GM10248 (cell line): ENCODE measurements at regions not wholly inside any gene's neighbourhood (a gene's known extent, or its start where the extent isn't known, plus 50 kb on each side); places are given as distances from the start of the nearest gene placed in this dataset.
A peak's percentile ranks its signal among the peaks of the same experiment; 100 is the strongest.
"Not testable (repeated sequence)": the region's sequence is repeated elsewhere in the genome, so short reads cannot be mapped to it uniquely, and the experiment has no call there.

Experiments
- CTCF ChIA-PET: fragments of 300-600 bp; sonication (Branson Sonifier 250); formaldehyde crosslinking; extraction: SDS; loops from one replicate; lab custom pipeline; 2021; ENCODE audit warnings: antibody characterized with exemption; lab: Yijun Ruan, JAX
- POLR2A ChIA-PET: fragments of 350-650 bp; sonication (Branson Sonifier 250); formaldehyde crosslinking; extraction: SDS; loops from one replicate; lab custom pipeline; 2020; ENCODE audit warnings: antibody characterized with exemption; lab: Yijun Ruan, JAX
- DNase-seq: peaks from one replicate; pipeline ENCODE4 v3.0.0; 2012; ENCODE audit errors: extremely low spot score
- CTCF ChIP-seq: IDR thresholded peaks from 2 replicates; pipeline ENCODE4 v1.5.1; 2012; ENCODE audit warnings: mild to moderate bottlenecking, low read depth; ENCODE audit errors: extremely low read depth, missing control alignments, control extremely low read depth

DNA sequence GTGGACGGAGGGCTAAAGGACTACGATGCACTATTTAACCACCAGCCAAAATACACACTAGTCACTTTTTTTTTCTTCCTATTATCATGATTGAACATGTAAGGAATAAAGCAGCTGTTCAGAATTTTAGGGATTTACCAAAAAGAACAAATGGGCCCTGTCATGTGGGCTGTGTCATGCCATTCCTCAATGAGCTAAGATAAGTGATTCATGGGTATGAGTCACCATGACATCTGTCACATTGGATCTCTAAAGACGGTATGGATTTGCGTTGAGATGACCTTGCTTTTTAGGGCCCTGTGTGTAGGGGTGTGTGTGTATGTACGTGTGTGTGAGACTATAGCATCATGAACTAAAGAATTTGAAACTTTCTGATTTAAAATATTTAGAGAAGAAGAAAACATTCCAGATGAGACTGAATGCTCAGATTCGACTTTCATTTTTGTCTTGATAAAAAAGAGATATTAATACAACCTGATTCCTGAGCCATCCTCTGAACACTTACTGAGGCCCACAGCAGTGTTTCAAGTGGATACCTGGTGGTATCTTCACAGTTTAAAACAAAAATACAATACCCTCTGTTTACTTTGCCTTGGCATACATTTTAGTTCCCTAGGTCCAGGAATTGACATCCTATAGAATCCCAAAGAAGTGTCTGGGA lies 246.1 kb upstream of the DUSP10 start:
- ChIA-PET POLR2A (no interaction called here), CTCF (no interaction called here)
- no peak for TF ChIP-seq CTCF
- DNase-seq = no peak

- ChIA-PET CTCF (interaction anchor here (3.1 kb wide), 1 partner anchor 10 kb away, joined by 18 read pairs; no protein-coding TSS in a partner anchor), POLR2A (no interaction called here)
- no peak for TF ChIP-seq CTCF
- no peak for DNase-seq
Measured at GRCh38 chr1:221983444-221983843, 241.6 kb upstream of the DUSP10 start.

GRCh38 chr1:221981461-221981860 lies 239.6 kb upstream of the DUSP10 start:
- POLR2A ChIA-PET = no interaction called here
- CTCF ChIA-PET = no interaction called here
- TF ChIP-seq CTCF = no peak
- DNase-seq = no peak

DNA sequence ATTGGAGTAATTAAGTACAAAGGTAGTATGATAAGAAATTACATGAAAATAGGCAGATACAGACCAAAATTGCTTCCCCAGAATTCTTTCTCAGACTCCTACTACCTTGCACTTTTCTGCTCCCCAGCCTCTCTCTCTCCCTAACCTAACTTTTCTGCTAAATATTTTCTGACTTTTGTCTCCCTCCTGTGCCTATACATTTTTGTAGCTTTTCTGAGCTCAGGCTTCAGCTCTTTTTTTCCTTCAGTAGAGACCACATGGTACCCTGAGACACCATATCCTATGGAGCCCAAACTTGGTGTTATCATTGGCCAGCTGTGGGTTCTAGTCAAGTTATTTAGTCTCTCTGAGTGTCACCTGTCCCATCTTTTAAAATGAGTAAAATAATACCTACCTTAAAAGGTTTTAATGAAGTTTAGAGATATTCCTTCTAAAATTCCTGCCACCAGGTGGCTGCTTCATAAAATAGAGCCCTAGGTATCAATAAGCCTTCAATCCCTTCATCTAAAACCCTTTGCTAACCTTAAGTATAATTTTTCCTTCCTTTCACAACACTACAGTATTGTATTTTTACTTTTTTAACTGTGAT lies 237.6 kb upstream of the DUSP10 start:
- ChIA-PET POLR2A (no interaction called here), CTCF (interaction anchor here (1.0 to 1.3 kb wide), 3 partner anchors 10 to 36 kb away, joined by 3 to 5 read pairs (median 3); no protein-coding TSS in a partner anchor)
- peak; percentile 8 for TF ChIP-seq CTCF
- no peak for DNase-seq

GRCh38 chr1:221978631-221979334 lies 236.9 kb upstream of the DUSP10 start:
- CTCF ChIA-PET = interaction anchor here (1.2 to 1.3 kb wide), 2 partner anchors 11 to 37 kb away, joined by 3 to 5 read pairs; no protein-coding TSS in a partner anchor
- DNase-seq, POLR2A ChIA-PET: not testable (repeated sequence)

DNA sequence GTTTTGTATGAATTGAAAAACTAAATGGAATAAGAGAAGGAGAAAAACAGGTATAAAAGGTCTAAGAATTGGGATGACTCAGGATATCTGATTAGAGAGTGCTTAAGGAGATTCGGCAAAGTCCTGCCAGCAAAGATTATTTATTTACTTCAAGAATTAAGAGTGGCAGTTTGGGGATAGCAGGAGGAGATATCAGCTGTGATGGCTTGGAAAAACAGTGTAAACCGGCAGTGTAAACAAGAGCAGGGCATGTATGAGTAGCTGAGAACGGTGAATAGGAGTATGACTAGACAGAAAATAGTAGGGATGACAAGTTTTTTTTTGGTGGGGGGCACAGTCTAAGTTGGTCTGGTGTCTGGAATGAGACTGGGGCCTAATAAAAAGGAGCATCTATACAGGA lies 231.9 kb upstream of the DUSP10 start:
- POLR2A ChIA-PET, DNase-seq, CTCF ChIA-PET: not testable (repeated sequence)

DNA sequence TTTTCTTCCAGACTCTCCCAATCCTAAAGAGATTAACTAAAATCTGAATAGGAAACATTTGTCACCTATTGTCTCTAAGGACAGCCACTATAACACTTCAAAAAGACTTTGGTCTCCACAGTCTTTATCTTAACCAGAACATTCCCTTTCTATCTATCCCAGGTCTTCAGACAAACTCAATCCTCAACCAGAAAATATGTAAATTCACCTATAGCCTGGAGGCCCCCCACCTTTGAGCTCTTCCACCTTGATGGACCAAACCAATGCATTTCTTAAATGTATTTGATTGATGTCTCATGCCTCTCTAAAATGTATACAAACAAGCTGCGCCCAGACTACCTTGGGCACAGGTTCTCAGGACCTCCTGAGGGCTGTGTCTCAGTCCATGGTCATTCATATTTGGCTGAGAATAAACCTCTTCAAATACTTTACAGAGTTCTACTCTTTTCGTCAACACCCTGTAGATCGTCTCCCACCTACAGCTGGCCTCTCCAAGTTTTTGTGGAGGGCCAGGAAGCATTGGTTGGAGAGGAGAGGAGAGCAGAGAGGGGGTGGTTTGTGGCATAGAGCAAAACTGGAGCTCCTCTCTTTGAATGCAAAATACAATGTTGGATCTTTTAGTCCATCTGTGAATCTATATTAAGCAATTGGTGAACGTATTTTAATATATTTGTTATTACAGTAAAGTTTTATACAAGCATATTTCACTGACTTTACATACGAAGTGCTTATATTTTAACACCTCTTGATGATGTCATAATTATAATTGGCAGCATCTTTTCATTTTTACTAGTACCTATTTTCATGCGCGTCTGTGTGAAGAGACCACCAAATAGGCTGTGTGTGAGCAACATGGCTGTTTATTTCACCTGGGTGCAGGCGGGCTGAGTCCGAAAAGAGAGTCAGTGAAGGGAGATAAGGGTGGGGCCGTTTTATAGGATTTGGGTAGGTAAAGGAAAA lies 230.7 kb upstream of the DUSP10 start:
- DNase-seq = no peak
- TF ChIP-seq CTCF = no peak
- ChIA-PET POLR2A (no interaction called here), CTCF (interaction anchor here (1.0 to 1.6 kb wide), 2 partner anchors 10 to 20 kb away, joined by 3 read pairs; no protein-coding TSS in a partner anchor)

DNA sequence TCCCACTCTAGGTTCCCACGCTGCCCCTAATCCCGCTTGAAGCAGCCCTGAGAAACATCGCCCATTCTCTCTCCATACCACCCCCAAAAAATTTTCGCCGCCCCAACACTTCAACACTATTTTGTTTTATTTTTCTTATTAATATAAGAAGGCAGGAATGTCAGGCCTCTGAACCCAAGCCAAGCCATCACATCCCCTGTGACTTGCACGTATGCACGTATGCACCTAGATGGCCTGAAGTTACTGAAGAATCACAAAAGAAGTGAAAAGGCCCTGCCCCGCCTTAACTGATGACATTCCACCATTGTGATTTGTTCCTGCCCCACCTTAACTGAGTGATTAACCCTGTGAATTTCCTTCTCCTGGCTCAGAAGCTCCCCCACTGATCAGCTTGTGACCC lies 229.1 kb upstream of the DUSP10 start:
- CTCF ChIA-PET, DNase-seq, POLR2A ChIA-PET: not testable (repeated sequence)

DNA sequence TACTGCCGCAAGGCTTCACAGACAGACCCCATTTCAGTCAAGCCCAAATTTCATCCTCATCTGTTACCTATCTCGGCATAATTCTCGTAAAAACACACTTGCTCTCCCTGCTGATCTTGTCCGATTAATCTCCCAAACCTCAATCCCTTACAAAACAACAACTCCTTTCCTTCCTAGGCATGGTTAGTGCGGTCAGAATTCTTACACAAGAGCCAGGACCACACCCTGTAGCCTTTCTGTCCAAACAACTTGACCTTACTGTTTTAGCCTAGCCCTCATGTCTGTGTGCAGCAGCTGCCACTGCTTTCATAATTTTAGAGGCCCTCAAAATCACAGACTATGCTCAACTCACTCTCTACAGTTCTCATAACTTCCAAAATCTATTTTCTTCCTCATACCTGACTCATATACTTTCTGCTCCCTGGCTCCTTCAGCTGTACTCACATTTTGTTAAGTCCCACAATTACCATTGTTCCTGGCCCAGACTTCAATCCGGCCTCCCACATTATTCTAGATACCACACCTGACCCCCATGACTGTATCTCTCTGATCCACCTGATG lies 227.5 kb upstream of the DUSP10 start:
- CTCF ChIA-PET, POLR2A ChIA-PET, DNase-seq: not testable (repeated sequence)

DNA sequence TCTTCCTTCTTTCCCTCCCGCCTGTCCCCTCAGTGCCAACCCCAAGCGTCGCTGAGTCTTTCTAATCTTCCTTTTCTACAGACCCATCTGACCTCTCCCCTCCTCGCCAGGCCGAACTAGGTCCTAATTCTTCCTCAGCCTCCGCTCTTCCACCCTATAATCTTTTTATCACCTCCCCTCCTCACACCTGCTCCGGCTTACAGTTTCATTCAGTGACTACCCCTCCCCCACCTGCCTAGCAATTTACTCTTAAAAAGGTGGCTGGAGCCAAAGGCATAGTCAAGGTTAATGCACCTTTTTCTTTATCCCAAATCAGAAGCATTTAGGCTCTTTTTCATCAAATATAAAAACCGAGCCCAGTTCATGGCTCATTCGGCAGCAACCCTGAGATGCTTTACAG lies 225.6 kb upstream of the DUSP10 start:
- DNase-seq, CTCF ChIA-PET, POLR2A ChIA-PET: not testable (repeated sequence)
